HG03558 (cell line): ENCODE measurements at regions not wholly inside any gene's neighbourhood (a gene's known extent, or its start where the extent isn't known, plus 50 kb on each side); places are given as distances from the start of the nearest gene placed in this dataset.
"Not testable (repeated sequence)": the region's sequence is repeated elsewhere in the genome, so short reads cannot be mapped to it uniquely, and the experiment has no call there.

ENCODE experiments used
- ATAC-seq: cut with Tn5 transposase; IDR thresholded peaks from one replicate; pipeline ENCODE4 v1.9.1; 2021; ENCODE audit warnings: moderate number of reproducible peaks; ENCODE audit not compliant: unreplicated experiment; ENCODE audit errors: extremely low read depth

DNA sequence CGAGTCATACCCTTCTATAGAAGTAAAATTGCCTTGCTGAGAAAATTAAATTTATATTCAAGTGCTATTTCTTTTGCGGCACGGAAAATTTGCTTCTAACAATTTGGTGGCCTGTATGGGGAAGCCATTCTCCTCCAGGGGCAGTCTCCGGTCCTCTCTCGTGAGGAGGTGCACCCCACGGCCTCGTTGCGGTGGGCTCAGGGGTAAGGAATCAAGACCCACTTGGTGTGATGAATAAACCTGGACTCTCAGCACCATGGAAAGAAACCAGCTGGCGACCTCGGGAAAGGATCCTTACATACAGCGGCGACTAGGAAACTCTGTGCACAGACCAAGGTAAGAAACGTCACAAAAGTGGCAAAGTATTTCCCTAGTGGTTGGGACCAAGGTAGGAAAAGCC, 252.9 kb downstream of the DPY19L2 start:
- ATAC-seq: no peak

DNA sequence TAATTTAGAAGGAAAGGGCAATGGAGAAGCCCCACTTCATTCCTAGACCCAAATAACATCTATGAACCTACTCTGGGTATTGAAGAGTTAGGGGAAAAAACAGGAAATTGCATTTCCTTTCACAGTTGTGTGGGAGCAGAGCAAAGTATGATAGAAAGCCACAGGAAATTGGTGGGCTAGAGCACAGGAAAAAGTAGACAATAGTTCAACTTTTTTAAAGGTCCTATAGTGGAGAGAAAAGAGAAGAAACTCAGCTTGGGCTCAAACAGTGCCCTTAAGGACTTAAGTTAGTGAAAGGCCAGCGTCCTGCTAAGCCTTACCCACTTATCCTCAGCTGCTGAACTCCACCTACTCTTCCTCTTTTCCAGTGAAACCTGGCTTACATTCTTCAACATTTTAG, 258.1 kb downstream of the DPY19L2 start:
- ATAC-seq: no peak

DNA sequence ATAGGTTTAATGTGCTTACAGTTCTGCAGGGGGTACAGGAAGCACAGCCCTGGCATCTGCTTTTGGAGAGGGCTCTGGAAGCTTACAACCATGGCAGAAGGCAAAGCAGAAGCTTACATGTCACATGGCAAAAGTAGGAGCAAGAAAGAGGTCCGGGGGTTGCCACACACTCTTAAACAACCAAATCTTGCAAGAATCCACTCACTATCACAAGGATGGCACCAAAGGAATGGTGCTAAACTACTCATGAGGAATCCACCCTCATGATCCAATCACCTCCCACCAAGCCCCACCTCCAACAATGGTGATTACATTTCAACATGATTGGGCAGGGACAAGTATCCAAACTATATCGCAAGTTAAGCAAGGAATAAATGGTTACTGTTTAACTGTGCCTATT, 255.8 kb upstream of the AVPR1A start:
- ATAC-seq: no peak

DNA sequence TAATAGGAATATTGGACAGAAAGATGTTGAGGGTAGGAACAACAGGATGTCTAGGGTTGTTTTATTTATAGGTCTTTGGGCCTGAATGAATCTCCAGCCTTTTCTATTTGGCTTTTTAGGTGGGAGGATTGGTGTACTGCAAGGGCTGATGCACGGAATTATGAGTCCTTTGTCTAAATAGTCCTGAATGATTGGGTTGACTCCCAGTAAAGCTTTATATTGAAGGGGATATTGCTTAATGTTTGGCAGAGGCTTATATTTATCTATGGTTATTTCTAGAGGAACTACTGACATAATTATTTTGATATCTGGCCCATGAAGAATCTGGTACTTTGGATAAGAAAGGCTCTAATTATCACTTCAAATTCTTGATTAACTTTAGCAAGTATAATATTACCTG, 253.6 kb upstream of the AVPR1A start:
- no peak for ATAC-seq

DNA sequence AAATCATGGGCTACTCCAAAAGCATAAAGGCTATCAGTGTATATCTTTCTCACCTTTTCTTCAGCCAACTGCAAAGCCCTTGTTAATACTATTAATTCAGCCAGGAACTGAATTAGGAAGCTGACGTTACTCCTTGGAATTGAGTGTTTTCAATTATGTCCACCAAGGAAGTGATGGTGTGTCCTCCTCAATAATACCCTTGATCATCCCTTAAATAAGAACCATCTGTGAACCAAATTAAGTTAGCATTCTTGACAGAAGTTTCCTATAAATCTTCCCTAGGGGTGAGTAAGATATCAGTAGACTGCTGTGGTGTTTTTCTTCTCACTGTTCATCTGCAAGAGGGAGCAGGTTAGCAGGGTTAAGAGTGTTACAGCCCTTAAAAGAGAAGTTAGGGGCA, 252.3 kb upstream of the AVPR1A start:
- ATAC-seq: no peak

DNA sequence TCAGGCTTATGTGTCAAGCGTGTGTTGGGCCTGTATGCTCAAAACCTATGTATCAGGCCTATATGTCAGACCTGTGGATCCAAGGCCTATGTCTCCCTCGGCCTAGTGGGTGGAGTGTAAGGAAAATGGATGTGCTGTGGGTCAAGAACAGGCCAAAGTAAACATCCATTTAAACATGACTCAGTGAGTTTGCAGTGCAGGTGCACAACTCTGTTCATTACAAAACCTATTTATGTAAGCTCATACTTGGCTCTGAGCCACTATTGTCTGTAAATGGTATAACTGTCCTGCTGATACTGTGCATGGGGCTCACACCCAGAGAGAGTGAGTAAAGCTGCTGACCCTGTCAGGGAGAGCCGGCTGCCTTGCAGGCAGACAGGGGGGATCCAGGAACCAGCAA, 249.7 kb upstream of the AVPR1A start:
- ATAC-seq: no peak

DNA sequence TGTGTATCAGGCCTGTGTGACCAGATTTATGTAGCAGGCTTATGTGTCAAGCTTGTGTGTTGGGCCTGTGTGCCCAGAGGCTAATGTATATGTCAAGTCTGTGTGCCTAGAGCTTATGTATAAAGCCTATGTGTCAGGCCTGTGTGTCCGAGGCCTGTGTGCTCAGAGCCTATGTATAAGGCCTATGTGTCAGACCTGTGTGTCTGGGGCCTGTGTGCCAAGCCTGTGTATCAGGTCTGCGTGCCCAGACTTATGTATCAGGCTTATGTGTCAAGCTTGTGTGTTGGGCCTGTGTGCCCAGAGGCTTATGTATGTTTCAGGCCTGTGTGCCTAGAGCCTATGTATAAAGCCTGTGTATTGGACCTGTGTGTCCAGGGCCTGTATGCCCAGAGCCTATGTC, 249.3 kb upstream of the AVPR1A start:
- ATAC-seq: no peak

DNA sequence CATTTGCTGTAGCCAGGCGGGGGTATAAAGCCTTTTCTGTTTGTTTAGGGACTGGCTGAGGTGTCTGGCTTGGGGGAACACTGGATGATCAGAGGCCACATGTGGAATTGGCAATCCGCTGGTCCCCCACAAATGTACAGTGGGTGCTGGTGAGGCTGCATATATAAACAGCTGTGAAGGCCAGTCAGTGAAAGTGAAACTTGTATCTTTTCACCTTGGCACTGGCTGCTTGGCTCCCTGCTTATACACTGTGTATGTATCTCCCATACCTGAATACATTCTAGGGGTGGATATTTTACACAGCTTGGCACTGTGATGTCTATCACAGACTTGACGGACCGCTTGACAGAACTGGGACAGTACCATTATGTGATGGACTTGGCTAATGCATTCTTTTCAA, 246.8 kb upstream of the AVPR1A start:
- no peak for ATAC-seq

DNA sequence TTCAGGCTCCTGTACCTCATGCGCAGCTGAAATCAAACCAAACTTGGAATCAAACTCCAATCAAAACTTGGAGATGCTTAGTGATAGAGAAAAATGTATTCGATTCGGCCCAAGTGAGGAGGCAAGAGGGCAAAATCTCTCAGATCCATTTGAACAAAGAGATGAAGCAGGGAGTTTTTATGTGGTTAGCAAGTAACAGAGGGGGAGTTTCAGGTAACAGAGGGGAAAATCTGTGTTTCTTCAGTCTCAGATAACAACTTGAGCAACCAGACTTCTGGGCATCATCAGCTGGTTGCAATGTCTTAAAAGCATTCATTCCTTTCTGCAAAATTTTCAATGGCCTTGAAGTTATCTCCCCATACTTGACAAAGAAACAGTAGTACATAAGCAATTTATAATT, 245.1 kb upstream of the AVPR1A start:
- no peak for ATAC-seq

DNA sequence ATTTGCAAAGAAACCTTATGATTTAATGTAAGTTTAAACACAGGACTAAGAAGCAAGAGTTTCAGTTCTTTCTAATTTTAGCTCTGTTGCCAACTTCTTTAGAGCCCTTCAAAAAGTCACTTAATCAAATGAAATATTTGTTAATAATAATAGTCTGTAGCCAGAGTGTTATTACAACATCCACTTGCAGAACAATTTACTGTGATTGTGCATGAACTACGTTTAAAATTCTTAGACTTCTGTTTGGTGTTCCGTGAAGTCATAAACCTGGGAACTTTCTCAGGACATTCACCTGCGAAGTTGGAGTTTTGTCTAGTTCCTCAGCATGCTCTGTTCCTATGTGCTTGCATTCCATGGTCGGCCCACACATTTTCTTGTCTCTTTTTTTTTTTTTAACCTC, 244.0 kb upstream of the AVPR1A start:
- no peak for ATAC-seq

DNA sequence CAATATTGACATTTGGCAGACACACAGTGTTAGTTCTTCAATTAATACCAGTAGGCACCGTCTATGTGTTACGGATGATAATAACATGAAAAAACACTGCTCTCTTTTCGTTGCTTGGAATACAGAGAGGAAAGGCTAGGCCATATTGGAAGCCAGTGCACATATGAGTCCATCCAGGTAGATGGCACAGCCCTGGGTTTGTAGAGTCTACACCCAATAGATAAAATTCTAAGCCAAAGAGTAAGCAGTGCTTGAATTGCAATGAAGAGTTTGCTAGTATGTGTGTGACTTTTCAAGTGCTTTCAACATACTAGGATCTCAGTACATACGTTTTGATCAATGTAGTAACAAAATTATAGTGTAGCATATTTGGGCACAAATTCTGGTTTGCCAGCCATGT, 243.3 kb upstream of the AVPR1A start:
- ATAC-seq: no peak

DNA sequence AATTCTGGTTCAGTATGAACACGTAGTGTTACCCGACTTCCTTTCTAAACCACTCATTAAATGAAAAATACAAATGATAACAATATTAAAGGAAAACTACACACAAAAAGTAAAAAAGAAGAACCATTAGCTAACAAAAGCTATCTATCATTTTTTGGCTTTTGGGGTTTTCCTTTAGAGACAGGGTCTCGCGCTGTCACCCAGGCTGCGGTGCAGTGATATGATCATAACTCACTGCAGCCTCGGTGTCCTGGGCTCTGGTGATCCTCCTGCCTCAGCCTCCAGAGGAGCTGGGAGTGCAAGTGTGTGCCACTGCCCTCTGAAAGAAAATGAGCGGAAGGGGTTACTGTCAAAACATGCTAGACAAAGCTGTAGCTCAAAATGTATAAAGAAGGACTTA, 238.2 kb upstream of the AVPR1A start:
- no peak for ATAC-seq

DNA sequence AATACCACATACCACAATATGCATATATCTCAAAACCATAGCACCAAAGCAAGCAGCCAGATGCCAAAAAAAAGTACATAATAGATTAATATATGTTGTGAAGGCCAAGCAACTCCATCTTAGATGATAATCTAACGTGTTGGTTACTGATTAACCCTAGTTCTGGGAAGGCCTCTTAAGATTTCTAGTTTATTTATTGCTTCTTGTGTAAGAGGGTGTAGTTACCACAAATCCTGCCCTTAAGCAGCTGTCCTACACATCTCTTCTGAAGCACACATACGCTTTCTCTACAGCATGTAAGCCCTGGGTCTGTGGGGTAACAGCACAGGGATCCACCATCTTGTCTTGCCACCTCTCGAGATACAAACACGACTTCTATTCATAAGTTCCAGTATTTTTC, 236.8 kb upstream of the AVPR1A start:
- ATAC-seq: no peak

DNA sequence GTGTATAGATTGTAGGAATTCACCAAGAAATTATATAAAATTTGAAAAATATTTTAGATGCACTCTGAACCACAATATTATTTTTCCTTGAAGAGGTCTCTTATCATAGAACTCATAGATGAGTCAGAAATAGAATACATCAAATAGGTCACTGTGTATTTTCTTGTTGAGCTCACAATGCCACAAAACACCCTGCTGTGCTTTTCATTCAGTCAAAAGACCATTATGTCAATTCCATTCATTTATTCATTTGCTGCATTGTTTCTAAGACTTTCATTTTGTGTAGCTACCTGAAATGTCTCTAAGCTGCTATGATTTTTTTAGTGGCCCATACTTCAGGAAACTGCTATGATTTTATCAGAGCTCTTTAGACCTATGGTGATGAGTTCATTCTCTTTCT, 231.9 kb upstream of the AVPR1A start:
- ATAC-seq: no peak

DNA sequence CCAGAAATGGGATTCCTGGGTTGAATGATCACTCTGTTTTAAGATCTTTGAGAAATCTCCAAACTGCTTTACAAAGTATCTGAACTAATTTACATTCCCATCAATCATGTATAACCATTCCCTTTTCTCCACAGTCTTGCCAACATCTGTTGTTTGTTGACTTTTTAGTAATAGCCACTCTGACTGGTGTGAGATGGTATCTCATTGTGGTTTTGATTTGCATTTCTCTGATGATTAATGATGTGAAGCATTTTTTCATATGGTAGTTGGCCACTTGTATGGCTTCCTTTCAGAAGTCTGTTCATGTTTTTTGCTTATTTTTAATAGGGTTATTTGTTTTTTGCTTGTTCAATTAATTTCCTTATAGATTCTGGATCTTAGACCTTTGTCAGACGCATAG, 211.8 kb upstream of the AVPR1A start:
- no peak for ATAC-seq

DNA sequence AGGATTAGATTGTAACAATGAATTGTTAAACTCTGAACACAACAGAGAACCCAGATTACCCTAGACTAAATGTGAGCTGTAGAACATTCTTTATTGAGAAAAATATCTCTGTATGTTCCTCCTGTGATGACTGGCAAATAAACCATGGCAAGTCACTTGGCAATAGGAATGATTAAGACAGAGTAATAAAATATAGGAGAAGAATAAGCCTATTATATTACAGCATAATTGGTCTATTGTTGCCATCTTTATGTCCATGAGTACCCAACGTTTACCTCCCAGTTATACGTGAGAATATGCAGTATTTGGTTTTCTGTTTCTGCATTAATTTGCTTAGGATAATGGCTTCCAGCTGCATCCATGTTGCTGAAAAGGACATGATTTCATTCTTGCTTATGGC, 211.2 kb upstream of the AVPR1A start:
- no peak for ATAC-seq

DNA sequence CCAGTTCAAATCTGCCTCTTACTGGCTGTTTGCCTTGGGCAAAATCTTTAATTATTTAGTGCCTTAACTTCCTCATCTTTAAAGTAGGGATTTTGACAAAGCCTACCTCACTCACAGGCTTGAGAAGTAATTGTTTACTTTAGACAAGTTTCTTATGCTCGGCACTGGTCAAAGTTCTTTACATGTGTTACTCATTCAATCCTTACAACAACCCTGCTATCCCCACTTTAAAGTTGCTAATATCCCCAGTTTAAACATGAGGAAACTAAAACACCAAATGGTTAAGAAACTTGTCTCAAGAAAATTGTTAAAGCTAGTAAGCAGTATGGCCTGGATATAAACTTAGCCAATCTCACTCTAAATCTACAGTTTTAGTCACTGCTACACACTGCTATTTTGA, 204.0 kb upstream of the AVPR1A start:
- no peak for ATAC-seq

DNA sequence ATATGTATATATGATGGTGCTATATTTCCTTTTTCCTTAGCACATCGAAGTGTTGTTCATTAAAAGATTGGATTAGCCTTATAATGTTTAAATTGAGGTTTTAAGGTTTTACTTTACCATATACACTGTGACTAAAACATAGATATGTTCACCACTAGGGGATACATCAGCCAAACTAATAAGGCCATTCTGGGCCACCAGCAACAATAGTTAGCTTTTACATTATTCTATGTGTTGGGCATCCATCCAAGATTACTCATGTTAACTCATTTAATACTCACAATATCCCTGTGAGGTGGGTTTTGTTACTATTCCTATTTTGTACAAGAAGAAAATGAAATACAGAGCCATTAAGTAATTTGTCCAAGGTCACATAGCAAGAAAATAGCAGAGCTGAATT, 202.6 kb upstream of the AVPR1A start:
- ATAC-seq: no peak

DNA sequence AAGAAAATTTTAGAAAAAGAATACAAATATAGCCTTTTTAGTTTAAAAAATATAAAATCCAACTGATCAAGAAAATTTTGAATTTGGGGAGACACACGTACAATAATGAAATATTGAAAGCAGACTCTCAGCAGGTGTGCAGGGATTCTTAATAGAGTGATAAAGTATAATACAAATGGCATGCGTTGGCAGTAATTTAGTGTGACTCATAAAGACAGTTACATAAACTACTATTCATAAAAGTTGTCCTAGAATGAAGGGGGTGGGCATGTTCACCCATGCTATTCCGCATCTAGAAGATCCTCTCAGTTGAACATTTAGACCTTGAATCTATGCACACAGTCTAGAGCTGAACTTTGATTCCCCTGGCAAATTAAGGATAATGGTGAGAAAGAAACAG, 200.4 kb upstream of the AVPR1A start:
- no peak for ATAC-seq

DNA sequence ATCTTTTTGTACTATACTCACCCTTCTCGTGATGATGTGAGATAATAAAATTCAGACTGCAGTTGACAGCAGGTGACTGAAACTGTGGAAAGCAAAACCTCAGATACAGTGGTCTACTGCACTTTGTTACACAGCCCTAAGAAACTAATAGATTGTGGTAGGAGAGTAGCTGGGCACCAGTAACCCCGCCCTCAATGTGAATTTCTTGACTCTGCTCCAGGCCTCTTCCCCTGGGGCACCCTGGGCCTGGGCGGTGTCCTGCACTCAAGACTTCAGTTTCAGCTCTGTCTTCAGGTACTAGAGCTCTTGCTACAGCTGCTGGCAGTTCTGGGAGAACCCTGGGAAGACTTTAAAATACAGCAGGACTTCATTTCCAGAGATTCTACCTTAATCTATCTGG, 197.6 kb upstream of the AVPR1A start:
- no peak for ATAC-seq

DNA sequence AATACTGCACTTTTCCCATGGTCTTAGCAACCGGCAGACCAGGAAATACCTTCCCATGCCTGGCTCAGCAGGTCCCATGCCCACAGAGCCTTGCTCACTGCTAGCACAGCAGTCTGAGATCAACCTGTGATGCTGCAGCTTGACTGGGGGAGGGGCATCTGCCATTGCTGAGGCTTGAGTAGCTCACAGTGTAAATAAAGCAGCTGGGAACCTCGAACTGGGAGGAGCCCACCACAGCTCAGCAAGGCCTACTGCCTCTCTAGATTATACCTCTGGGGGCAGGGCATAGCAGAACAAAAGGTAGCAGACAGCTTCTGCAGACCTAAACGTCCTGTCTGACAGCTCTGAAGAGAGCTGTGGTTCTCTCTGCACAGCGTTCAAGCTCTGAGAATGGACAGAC, 186.2 kb upstream of the AVPR1A start:
- ATAC-seq: not testable (repeated sequence)

DNA sequence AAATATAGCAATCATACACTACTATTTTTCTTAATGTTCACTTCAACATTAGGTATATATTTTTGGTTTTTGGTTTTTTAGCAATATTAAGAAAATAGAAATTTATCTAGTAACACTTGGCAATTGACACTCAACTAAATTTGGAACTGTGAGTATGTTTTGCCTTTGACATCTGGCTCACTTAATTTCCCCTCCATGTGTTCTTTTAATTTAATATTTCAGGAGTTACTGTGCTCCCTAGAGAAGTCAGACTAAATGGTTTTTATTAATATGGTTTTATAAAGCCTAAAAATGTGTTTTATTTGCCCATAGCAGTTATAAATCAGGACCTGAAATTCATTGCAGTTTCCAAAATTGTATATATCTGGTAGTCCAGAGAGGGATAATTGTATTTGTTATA, 175.3 kb upstream of the AVPR1A start:
- no peak for ATAC-seq

DNA sequence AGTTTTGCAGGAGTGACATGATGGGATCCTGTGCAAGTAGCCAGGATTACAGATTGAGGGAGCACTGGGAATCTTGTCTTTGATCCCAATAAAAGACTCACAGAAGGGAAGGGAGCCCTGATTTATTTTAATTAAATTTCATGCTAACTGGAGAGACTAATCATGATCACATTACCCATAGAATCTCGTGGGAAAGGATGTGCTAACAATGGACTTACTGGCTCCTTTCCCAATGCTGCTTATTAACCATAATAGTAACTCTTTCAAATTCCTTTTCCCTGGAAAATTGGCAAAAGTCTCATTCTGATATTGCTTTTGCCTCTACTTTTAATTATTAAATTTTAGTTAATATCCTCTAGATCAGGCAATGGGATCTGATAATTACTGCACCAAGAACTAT, 174.8 kb upstream of the AVPR1A start:
- no peak for ATAC-seq

DNA sequence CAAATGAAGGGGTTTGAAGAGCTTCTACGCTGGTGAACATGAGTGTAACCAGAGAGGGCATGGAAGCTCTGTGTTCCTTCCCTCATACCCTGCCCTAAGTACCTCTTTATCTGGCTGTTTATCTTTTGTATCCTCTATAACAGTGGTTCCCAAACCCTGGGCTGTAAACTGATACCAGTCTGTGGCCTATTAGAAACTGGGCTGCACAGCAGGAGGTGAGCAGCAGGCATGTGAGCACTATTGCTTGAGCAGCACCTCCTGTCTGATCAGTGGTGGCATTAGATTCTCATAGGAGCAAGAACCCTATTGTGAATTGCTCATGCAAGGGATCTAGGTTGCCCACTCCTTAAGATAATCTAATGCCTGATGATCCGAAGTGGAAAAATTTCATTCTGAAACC, 172.9 kb upstream of the AVPR1A start:
- ATAC-seq: no peak
